ENCODE measurements at regions not wholly inside any gene's neighbourhood (a gene's known extent, or its start where the extent isn't known, plus 50 kb on each side); places are given as distances from the start of the nearest gene placed in this dataset.

DNA sequence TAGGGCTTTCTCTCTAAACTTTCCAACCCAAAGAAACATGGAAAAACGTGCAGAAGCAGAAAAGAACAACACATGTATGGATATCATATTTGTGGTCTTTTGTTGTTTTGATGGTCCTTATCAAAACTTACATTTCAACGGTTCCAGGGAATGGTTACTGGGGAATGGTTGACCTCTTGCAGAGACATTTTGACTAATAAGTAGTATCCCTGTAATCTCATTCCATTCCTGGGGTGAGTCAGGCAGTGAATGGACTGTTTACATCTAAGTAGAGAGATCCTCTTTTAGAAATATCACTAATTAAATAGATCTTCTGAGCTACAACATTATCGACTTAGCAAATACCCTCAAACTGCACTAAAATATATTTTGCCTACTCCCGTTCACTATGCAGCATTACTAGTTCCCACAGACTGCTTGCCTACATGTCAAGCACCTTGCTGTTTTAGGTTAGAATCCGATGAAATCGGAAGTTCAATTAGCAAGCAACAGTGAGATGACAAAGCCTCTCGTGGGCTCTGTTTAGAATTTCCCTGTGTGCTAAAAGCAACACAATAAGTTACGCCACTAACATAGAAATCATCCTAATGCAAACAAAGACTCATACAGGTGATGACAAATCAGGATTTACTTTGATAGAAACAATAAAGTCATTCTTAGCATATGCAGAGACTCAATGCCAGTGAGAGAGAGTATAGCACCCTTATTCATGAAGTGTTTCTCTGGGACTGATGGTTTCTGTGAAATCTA is 797.7 kb upstream of the ARGLU1 start:
- Mint-ChIP-seq H3K9me3 (ENCODE audit: low read depth) (no peaks in the 10 kb centered on the region), H3K36me3 (ENCODE audit: low read depth) (no peaks in the 10 kb centered on the region), H3K4me1 (ENCODE audit: low read depth) (peaks cover 10% of the 10 kb centered on the region), H3K4me3 (ENCODE audit: unreplicated experiment) (no peak overlapping the region), H3K27me3 (ENCODE audit: low read depth) (peaks cover 4% of the 10 kb centered on the region), H3K27ac (ENCODE audit: unreplicated experiment) (no peak overlapping the region)
- TF ChIP-seq, protein P1, sequence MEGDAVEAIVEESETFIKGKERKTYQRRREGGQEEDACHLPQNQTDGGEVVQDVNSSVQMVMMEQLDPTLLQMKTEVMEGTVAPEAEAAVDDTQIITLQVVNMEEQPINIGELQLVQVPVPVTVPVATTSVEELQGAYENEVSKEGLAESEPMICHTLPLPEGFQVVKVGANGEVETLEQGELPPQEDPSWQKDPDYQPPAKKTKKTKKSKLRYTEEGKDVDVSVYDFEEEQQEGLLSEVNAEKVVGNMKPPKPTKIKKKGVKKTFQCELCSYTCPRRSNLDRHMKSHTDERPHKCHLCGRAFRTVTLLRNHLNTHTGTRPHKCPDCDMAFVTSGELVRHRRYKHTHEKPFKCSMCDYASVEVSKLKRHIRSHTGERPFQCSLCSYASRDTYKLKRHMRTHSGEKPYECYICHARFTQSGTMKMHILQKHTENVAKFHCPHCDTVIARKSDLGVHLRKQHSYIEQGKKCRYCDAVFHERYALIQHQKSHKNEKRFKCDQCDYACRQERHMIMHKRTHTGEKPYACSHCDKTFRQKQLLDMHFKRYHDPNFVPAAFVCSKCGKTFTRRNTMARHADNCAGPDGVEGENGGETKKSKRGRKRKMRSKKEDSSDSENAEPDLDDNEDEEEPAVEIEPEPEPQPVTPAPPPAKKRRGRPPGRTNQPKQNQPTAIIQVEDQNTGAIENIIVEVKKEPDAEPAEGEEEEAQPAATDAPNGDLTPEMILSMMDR (IDR thresholded peaks at IDR 0.05), result no peak
- DNase-seq (ENCODE audit: low spot score), result no peak

DNA sequence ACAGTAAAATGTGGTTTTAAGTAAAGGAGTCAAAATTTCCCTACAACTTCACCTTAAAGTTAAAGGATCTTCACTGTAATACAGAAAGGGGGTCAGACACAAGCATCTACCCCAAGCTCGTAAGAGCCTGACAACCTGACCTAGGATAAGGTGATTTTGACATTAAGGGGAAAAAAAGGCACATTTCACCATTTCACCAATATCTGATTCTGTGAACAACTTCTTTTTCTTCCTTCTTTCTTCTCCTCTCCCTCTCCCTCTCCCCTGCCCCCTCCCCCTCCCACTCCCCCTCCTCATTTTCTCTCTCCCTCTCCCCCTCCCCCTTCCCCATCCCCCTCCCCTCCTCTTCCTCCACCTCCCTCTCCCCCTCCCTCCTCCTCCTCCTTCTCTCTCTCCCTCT is 796.7 kb upstream of the ARGLU1 start:
- H3K27me3 Mint-ChIP-seq (ENCODE audit: low read depth), result peaks cover 4% of the 10 kb centered on the region
- TF ChIP-seq, protein P1 (IDR thresholded peaks at IDR 0.05), result no peak
- H3K9me3 Mint-ChIP-seq (ENCODE audit: low read depth), result no peaks in the 10 kb centered on the region
- H3K36me3 Mint-ChIP-seq (ENCODE audit: low read depth), result no peaks in the 10 kb centered on the region
- no peak for DNase-seq (ENCODE audit: low spot score)
- H3K4me1 Mint-ChIP-seq (ENCODE audit: low read depth), result no peaks in the 10 kb centered on the region
- H3K4me3 Mint-ChIP-seq (ENCODE audit: unreplicated experiment), result no peak overlapping the region
- no peak overlapping the region for H3K27ac Mint-ChIP-seq (ENCODE audit: unreplicated experiment)

DNA sequence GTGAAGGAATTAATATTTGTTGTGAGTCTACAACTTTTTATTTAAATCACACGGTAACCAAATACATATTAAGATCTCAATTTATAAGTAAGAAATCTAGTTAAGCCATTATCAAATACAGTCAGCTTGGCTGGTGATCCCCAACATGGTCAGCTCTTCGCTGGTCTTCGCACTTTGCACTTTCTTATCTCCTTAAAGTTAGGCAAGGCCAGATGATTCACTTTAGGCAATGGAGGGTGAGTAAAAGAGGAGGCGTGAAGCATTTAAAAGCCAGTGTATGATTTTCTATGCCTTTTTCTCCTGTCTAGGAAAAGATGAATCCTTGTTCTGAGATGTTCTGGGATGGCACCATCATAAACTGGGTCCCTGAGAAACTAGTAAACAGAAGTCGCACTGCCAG is 793.7 kb upstream of the ARGLU1 start:
- no peaks in the 10 kb centered on the region for H3K9me3 Mint-ChIP-seq (ENCODE audit: low read depth)
- H3K27ac Mint-ChIP-seq (ENCODE audit: unreplicated experiment), result no peak overlapping the region
- H3K4me3 Mint-ChIP-seq (ENCODE audit: unreplicated experiment), result no peak overlapping the region
- TF ChIP-seq, protein P1 (IDR thresholded peaks at IDR 0.05), result no peak
- no peaks in the 10 kb centered on the region for H3K36me3 Mint-ChIP-seq (ENCODE audit: low read depth)
- H3K4me1 Mint-ChIP-seq (ENCODE audit: low read depth), result no peaks in the 10 kb centered on the region
- DNase-seq (ENCODE audit: low spot score), result no peak
- H3K27me3 Mint-ChIP-seq (ENCODE audit: low read depth), result peaks cover 4% of the 10 kb centered on the region

DNA sequence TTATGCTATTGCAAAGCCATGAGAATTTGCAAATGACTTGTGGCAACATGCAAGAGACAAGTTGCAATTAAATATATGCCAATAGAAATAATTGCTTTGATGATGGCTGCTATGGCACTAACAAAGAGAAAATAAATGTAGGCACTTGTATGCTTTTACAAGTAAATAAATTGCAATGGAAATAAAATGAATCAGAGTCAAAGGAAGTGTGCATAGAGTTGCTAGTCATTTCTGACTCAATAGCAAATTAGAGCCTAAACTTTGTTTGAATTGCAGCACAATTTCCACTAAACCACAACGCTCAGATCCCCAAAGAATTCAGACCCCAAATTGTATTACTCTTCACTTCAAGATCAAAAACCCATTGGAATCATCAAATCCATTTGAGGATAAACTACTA is 792.1 kb upstream of the ARGLU1 start:
- Mint-ChIP-seq H3K27me3 (ENCODE audit: low read depth) (peaks cover 1% of the 10 kb centered on the region), H3K36me3 (ENCODE audit: low read depth) (no peaks in the 10 kb centered on the region), H3K9me3 (ENCODE audit: low read depth) (no peaks in the 10 kb centered on the region), H3K4me3 (ENCODE audit: unreplicated experiment) (no peak overlapping the region), H3K4me1 (ENCODE audit: low read depth) (no peaks in the 10 kb centered on the region), H3K27ac (ENCODE audit: unreplicated experiment) (no peak overlapping the region)
- TF ChIP-seq, protein P1 (IDR thresholded peaks at IDR 0.05), result no peak
- DNase-seq (ENCODE audit: low spot score), result no peak

DNA sequence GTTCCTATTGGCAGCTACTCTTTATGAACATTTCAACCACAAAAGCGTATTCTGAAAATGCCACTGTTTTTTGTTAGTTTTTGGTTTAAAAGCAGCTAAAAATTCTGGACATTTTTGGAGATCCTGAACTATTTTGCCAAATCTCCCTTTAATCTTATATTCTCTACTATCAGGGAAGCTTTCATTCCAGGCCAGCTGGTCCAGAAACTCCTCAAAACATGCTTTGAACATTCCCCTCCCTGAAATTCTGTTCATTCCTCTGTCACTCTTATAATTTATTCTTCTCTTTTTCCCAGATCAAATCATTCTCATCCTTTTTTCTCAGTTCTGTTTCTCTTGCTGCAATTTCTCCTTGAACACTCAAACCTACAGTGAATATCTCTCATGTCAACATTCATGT is 790.9 kb upstream of the ARGLU1 start:
- DNase-seq (ENCODE audit: low spot score), result no peak
- no peaks in the 10 kb centered on the region for H3K9me3 Mint-ChIP-seq (ENCODE audit: low read depth)
- no peak overlapping the region for H3K27ac Mint-ChIP-seq (ENCODE audit: unreplicated experiment)
- no peaks in the 10 kb centered on the region for H3K36me3 Mint-ChIP-seq (ENCODE audit: low read depth)
- no peaks in the 10 kb centered on the region for H3K4me1 Mint-ChIP-seq (ENCODE audit: low read depth)
- H3K4me3 Mint-ChIP-seq (ENCODE audit: unreplicated experiment), result no peak overlapping the region
- TF ChIP-seq, protein P1 (IDR thresholded peaks at IDR 0.05), result no peak
- H3K27me3 Mint-ChIP-seq (ENCODE audit: low read depth), result peaks cover 3% of the 10 kb centered on the region

All from chondrocyte (in vitro differentiated cells).